ENCODE measurements at regions not wholly inside any gene's neighbourhood (a gene's known extent, or its start where the extent isn't known, plus 50 kb on each side); places are given as distances from the start of the nearest gene placed in this dataset.

- no TSS peak for BruUV-seq (replicated peaks)
- no peak for FAIRE-seq
- H3K4me2 ChIP-seq (ENCODE audit: insufficient read depth, low read length) = no peak overlapping the region
- intact Hi-C loops (cut with micrococcal nuclease) = no loop called here
- H3K9ac ChIP-seq (replicated peaks; ENCODE audit: extremely low read depth, insufficient read depth, low read length) = no peak overlapping the region
- ChIA-PET CTCF (no interaction called here), POLR2A (no interaction called here)
- no peak overlapping the region for H3K4me3 ChIP-seq (replicated peaks in 1 of 3; ENCODE audit: insufficient read depth in 1 of 3, low read depth in 1 of 3, low read length in 3 of 3)
- H3K36me3 ChIP-seq (ENCODE audit: control insufficient read depth in 2 of 2, extremely low read depth in 1 of 2, insufficient read depth in 2 of 2, low read length in 2 of 2) = no peaks in the 10 kb centered on the region
- no peaks in the 10 kb centered on the region for H3K79me2 ChIP-seq (ENCODE audit: control insufficient read depth, insufficient read depth, low read length)
- no peaks in the 10 kb centered on the region for H4K20me1 ChIP-seq (replicated peaks; ENCODE audit: control insufficient read depth, extremely low read depth, insufficient read depth, low read length)
- H3K9me1 ChIP-seq (replicated peaks; ENCODE audit: control insufficient read depth, extremely low read depth, insufficient read depth, low read length) = no peaks in the 10 kb centered on the region
- dilution Hi-C loops (cut with MboI; ENCODE audit: extremely low pct_ligation_motif_present, low sequenced_read_pairs) = no loop called here
- no peak overlapping the region for H3K27ac ChIP-seq (ENCODE audit: insufficient read depth, low read depth, low read length)
- H3K27me3 ChIP-seq (ENCODE audit: control insufficient read depth in 2 of 2, insufficient read depth in 2 of 2, low read length in 2 of 2) = no peaks in the 10 kb centered on the region
- H2AFZ ChIP-seq (ENCODE audit: low read depth, low read length) = no peak overlapping the region
- H3K9me3 ChIP-seq (replicated peaks; ENCODE audit: control insufficient read depth, insufficient read depth, low read length) = no peaks in the 10 kb centered on the region
- peaks cover 9% of the 10 kb centered on the region for H3K4me1 ChIP-seq (ENCODE audit: control insufficient read depth, extremely low read depth, insufficient read depth, low read length)
- peak; percentile 68 for TF ChIP-seq FOS (IDR thresholded peaks at IDR 0.05; ENCODE audit: borderline replicate concordance, insufficient read depth, low read length)
- TF ChIP-seq GATA2 (IDR thresholded peaks at IDR 0.05; ENCODE audit: insufficient read depth, insufficient read length, low read depth, low read length) = no peak
- no peak for TF ChIP-seq POLR2A (IDR thresholded peaks at IDR 0.05; ENCODE audit: low read depth, low read length)
- TF ChIP-seq JUN (IDR thresholded peaks at IDR 0.05; ENCODE audit: borderline replicate concordance, insufficient read depth, insufficient read length, low read depth) = no peak
- no peak for TF ChIP-seq MAX (IDR thresholded peaks at IDR 0.05; ENCODE audit: insufficient read depth, insufficient read length)
- DNase-seq (ENCODE audit: low read depth, low spot score) = peak; percentile 40
Measured at GRCh38 chr1:198462365-198463019, 78.0 kb downstream of the ATP6V1G3 start.

- no peak overlapping the region for H2AFZ ChIP-seq (ENCODE audit: low read depth, low read length)
- H3K9me1 ChIP-seq (replicated peaks; ENCODE audit: control insufficient read depth, extremely low read depth, insufficient read depth, low read length) = no peaks in the 10 kb centered on the region
- H4K20me1 ChIP-seq (replicated peaks; ENCODE audit: control insufficient read depth, extremely low read depth, insufficient read depth, low read length) = no peaks in the 10 kb centered on the region
- no peaks in the 10 kb centered on the region for H3K4me1 ChIP-seq (ENCODE audit: control insufficient read depth, extremely low read depth, insufficient read depth, low read length)
- DNase-seq (ENCODE audit: low read depth, low spot score) = no peak
- no TSS peak for BruUV-seq (replicated peaks)
- dilution Hi-C loops (cut with MboI; ENCODE audit: extremely low pct_ligation_motif_present, low sequenced_read_pairs) = no loop called here
- TF ChIP-seq MAX (IDR thresholded peaks at IDR 0.05; ENCODE audit: insufficient read depth, insufficient read length) = no peak
- H3K9me3 ChIP-seq (replicated peaks; ENCODE audit: control insufficient read depth, insufficient read depth, low read length) = no peaks in the 10 kb centered on the region
- H3K36me3 ChIP-seq (ENCODE audit: control insufficient read depth in 2 of 2, extremely low read depth in 1 of 2, insufficient read depth in 2 of 2, low read length in 2 of 2) = no peaks in the 10 kb centered on the region
- intact Hi-C loops (cut with micrococcal nuclease) = no loop called here
- H3K27ac ChIP-seq (ENCODE audit: insufficient read depth, low read depth, low read length) = no peak overlapping the region
- no peak overlapping the region for H3K4me3 ChIP-seq (replicated peaks in 1 of 3; ENCODE audit: insufficient read depth in 1 of 3, low read depth in 1 of 3, low read length in 3 of 3)
- H3K27me3 ChIP-seq (ENCODE audit: control insufficient read depth in 2 of 2, insufficient read depth in 2 of 2, low read length in 2 of 2) = no peaks in the 10 kb centered on the region
- no peak for FAIRE-seq
- no peaks in the 10 kb centered on the region for H3K79me2 ChIP-seq (ENCODE audit: control insufficient read depth, insufficient read depth, low read length)
- H3K4me2 ChIP-seq (ENCODE audit: insufficient read depth, low read length) = no peak overlapping the region
- CTCF ChIA-PET = no interaction called here
- H3K9ac ChIP-seq (replicated peaks; ENCODE audit: extremely low read depth, insufficient read depth, low read length) = no peak overlapping the region
- POLR2A ChIA-PET = no interaction called here
Measured at GRCh38 chr1:198455966-198456365, 84.5 kb downstream of the ATP6V1G3 start.
